ENCODE measurements at regions not wholly inside any gene's neighbourhood (a gene's known extent, or its start where the extent isn't known, plus 50 kb on each side); places are given as distances from the start of the nearest gene placed in this dataset.

GRCh38 chr3:194792368-194792767 lies 106.7 kb downstream of the FAM43A start:
- no peaks in the 10 kb centered on the region for H3K9me3 ChIP-seq (ENCODE audit: low read length)
- H3K9me2 ChIP-seq (ENCODE audit: insufficient read depth, low read length): no peaks in the 10 kb centered on the region
- no peaks in the 10 kb centered on the region for H3F3A ChIP-seq (ENCODE audit: insufficient read depth, low read length, poor library complexity, severe bottlenecking)
- H3K36me3 ChIP-seq (ENCODE audit: insufficient read depth, low read length): no peaks in the 10 kb centered on the region
- H3K4me2 ChIP-seq (ENCODE audit: low read length): no peak overlapping the region
- H3K27me3 ChIP-seq (ENCODE audit: insufficient read depth, low read depth, low read length): no peaks in the 10 kb centered on the region
- H3K4me3 ChIP-seq (ENCODE audit: low read length): no peak overlapping the region
- no peak for TF ChIP-seq REST (IDR thresholded peaks at IDR 0.05; ENCODE audit: borderline replicate concordance)
- H2AFZ ChIP-seq (ENCODE audit: low read depth, low read length): no peak overlapping the region
- no peaks in the 10 kb centered on the region for H3K79me2 ChIP-seq (replicated peaks; ENCODE audit: insufficient read depth, low read length)
- H4K20me1 ChIP-seq (ENCODE audit: insufficient read depth): no peaks in the 10 kb centered on the region
- H3K9ac ChIP-seq (ENCODE audit: low read length): no peak overlapping the region
- no peak overlapping the region for H3K27ac ChIP-seq (ENCODE audit: low read length)

- H3K36me3 ChIP-seq (ENCODE audit: insufficient read depth, low read length): no peaks in the 10 kb centered on the region
- H4K20me1 ChIP-seq (ENCODE audit: insufficient read depth): no peaks in the 10 kb centered on the region
- H3K27ac ChIP-seq (ENCODE audit: low read length): no peak overlapping the region
- H3K9ac ChIP-seq (ENCODE audit: low read length): no peak overlapping the region
- no peaks in the 10 kb centered on the region for H3K9me2 ChIP-seq (ENCODE audit: insufficient read depth, low read length)
- TF ChIP-seq EP300 (conservative IDR thresholded peaks at IDR 0.05; ENCODE audit: poor library complexity, severe bottlenecking) (no peak), TAF1 (IDR thresholded peaks at IDR 0.05; ENCODE audit: low read depth) (no peak), CTCF (IDR thresholded peaks at IDR 0.05; ENCODE audit: poor library complexity, severe bottlenecking) (no peak), REST (IDR thresholded peaks at IDR 0.05; ENCODE audit: borderline replicate concordance) (no peak), SMC3 (conservative IDR thresholded peaks at IDR 0.05; ENCODE audit: poor library complexity) (no peak), MXI1 (conservative IDR thresholded peaks at IDR 0.05; ENCODE audit: poor library complexity, severe bottlenecking) (no peak), EZH2 (IDR thresholded peaks at IDR 0.05; ENCODE audit: borderline replicate concordance, insufficient read depth, low read length, poor library complexity, severe bottlenecking) (no peak), POLR2AphosphoS5 (IDR thresholded peaks at IDR 0.05) (no peak), RAD21 (conservative IDR thresholded peaks at IDR 0.05) (no peak)
- no peaks in the 10 kb centered on the region for H3K27me3 ChIP-seq (ENCODE audit: insufficient read depth, low read depth, low read length)
- H3K4me3 ChIP-seq (ENCODE audit: low read length): no peak overlapping the region
- H3K9me3 ChIP-seq (ENCODE audit: low read length): no peaks in the 10 kb centered on the region
- no peaks in the 10 kb centered on the region for H3F3A ChIP-seq (ENCODE audit: insufficient read depth, low read length, poor library complexity, severe bottlenecking)
- H3K4me2 ChIP-seq (ENCODE audit: low read length): no peak overlapping the region
- no peaks in the 10 kb centered on the region for H3K79me2 ChIP-seq (replicated peaks; ENCODE audit: insufficient read depth, low read length)
- H2AFZ ChIP-seq (ENCODE audit: low read depth, low read length): no peak overlapping the region
Measured at GRCh38 chr3:194797555-194798250, 112.0 kb downstream of the FAM43A start.
